Left ventricle myocardium superior (tissue), 1 donor: ENCODE measurements at regions not wholly inside any gene's neighbourhood (a gene's known extent, or its start where the extent isn't known, plus 50 kb on each side); places are given as distances from the start of the nearest gene placed in this dataset.

ENCODE experiments used
- ATAC-seq: fragments of 200-7000 bp; cut with Tn5 transposase; one replicate; pipeline ENCODE4 v1.9.1; 2020; ENCODE audit warnings: mild to moderate bottlenecking, moderate library complexity
- DNase-seq: peaks from one replicate; pipeline ENCODE4 v3.0.0-alpha.2; 2020
- intact Hi-C: fragments of 100-400 bp; cut with micrococcal nuclease; formaldehyde crosslinking; loops from one replicate; pipeline ENCODE4 v1.11.0; 2022
- donor health status: DM: no; HTN: yes; CAD: no; lungs with severe emphysema.

DNA sequence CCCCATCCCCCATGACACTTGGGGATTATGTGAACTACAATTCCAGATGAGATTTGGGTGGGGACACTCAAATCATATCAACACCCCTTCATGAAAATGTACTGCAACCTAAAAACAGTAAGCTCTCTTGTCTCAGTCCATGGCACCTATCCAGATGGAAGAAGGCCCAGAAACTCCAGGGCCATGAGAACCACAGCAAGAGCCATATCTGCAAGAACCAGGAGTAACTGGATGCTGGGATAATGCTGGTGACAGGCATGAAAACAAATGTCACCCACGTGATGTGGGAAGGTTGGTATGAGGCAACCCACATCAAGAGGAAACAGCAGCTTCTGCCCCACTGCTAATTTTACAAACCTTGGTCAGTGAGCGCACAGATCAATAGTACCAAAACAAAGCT is 400.1 kb upstream of the ERCC4 start:
- DNase-seq (no peak), ATAC-seq (no peak)
- intact Hi-C loops: no loop called here

DNA sequence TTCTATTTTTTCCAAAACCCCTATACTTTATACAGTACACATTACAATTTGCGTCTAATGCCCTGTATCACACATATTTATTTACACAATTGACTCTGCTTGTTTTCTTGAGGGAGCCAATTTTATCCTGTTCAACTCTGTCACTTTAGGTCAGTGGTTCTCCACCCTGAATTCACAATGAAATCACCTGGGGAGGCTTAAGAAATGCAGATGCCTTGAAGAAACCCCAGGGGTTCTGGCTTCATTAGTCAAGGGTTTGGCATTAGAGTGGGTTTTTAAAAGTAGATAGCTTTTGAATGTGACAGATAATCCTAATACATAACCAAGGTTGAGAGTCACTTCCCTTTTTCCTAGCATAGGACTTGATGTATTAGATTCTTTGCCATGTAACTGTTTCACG is 398.6 kb upstream of the ERCC4 start:
- DNase-seq (no peak), ATAC-seq (no peak)
- intact Hi-C loops: no loop called here

DNA sequence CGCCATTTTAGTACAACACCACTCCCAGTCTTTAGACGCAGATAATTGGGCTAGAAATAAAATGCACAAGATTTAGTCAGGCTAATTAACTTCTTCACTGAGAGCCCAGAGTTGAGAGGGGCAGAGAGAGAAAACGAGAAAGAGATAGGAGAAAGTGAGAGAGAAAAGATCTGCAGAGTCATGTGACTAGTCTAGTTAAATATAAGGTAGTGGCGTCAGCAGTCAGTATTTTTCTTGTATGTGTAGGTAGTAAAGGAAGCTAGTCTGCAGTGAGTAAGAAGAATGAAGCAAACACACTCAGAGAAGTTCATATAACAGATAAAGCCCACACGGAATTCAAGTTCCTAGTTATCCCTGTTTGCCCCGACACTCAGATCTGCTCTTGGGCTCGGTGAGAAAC is 392.6 kb upstream of the ERCC4 start:
- DNase-seq: no peak
- intact Hi-C loops: no loop called here
- ATAC-seq: no peak

DNA sequence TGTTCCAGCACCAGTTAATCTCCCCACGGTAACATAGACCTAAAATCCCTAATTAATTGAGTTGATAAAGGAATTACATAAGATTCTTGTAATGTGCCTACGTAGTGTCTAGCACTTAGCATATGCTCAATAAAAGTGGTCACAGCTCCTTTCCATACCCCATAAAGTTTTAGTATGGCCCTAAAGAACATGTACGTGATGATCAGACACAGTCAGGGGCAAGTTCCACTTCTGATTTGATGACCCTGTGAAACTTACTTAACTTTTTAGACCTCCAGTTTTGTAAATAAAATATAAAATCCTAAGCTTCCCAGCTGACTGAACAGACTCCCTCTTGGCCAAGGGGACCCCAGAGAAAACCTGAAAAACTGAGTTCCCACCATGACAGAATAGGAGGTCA is 391.3 kb upstream of the ERCC4 start:
- intact Hi-C loops: no loop called here
- DNase-seq (no peak), ATAC-seq (no peak)

DNA sequence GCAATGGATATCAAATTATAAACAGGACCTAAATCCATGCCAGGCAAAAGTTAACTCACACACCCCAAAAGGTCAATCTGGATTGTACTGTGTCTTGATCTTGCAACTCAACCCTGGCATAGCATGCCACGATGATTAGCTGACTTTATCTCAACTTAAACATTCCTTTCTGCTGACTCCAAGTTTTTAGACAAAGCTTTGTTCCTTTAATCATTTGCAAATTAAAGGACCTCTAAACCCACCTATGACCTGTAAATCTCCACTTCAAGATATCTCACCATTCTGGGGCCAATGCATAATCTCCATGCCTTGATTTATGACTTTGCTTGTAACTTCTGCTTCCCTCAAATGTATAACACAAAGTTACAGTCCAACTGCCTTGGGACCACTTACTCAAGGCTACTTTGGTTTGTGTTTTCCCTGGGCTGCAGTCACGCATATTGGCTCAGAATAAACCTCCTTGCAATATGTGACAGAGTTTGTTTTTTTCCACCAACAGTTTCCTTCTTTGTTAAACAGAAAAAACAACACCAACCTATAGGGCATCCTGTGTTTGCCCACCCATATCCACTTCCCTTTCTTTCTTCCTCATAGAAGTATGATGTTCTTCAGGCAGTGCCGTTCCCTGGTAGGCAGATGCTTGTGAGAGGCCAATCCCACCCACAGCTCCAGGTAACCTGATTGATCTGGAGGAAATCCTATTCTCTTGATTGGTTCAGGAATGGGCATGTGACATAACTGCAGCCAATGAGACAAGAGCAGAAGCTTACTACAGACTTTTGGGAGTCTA is 390.6 kb upstream of the ERCC4 start:
- DNase-seq: no peak
- intact Hi-C loops: no loop called here
- ATAC-seq: no peak

DNA sequence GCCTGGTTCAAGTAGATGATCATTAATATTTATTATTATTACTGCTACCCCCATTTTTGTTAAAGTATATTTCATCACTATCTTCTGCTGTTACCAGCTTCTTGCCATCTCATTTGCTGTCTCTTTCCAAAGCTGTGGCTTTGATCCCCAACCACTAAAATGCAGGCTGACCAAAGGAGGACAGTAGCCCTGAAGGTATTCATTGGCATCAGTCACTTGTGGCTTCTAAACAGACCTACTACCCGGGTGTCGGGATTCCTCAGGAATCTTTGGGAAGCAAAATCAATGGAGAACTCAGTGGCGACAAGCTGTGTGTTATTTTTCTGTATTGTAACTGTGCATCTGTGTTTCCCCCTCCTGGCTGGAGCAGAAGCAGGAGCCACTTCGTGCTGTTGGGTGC is 379.2 kb upstream of the ERCC4 start:
- intact Hi-C loops: no loop called here
- ATAC-seq (no peak), DNase-seq (no peak)

DNA sequence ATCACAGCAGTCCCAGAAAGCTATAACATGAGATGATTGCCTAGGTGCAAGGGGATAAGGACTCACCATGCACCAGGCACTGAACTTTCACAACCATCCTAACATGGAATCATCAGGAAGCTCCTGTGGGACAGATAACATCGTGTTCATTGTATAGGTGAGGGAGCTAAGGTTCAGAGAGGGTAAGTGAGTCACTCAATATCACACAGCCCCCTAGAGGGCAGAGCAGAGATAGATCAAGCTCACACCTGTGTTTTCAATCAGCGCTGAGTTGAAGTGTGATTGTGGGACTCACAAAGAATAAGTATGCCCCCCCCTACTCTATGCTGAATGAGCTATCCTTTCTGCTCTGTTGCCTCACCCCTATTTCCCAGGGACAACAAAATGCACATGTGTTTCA is 377.7 kb upstream of the ERCC4 start:
- intact Hi-C loops: no loop called here
- no peak for ATAC-seq

DNA sequence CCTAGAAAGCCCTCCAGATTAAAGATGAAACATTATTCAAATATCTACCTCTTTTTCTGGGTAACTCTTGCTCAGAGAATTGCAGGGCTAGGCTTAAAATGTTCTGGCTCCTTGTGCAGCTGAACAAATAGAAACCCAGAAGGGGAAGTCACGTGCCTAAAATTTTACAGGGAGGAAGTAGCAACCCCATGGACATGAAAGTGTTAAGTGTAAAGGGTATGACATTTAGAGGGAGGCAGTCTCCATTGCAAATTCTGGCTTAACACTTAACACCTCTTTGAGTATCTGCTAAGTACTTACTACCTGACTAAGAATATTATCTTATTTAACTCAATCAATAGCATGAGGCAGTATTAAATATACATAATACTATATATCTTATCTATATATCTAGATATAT is 376.1 kb upstream of the ERCC4 start:
- DNase-seq: no peak
- intact Hi-C loops: no loop called here
- no peak for ATAC-seq

More for the DNA sequence above, 377.7 kb upstream of the ERCC4 start:
- no peak for DNase-seq

DNA sequence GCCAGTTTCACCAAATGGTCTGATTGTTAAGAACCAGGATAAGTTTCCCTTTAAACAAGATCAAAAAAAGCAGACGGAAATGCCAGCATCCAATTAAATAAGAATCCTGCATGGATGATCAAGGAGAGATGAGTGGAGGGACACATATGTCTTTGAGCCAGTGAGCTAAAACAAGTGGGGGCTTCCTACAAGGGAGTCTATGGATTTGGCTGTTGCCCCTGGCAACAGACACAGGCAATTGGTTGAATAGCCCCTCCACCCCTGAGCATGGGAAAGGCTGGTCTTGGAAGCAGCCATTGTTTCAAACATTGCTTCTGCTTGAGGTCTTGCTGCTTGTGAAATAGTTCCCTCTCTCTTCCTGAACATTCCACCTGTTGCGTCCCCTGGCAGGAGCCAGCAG is 374.7 kb upstream of the ERCC4 start:
- ATAC-seq (no peak), DNase-seq (no peak)
- intact Hi-C loops: no loop called here

DNA sequence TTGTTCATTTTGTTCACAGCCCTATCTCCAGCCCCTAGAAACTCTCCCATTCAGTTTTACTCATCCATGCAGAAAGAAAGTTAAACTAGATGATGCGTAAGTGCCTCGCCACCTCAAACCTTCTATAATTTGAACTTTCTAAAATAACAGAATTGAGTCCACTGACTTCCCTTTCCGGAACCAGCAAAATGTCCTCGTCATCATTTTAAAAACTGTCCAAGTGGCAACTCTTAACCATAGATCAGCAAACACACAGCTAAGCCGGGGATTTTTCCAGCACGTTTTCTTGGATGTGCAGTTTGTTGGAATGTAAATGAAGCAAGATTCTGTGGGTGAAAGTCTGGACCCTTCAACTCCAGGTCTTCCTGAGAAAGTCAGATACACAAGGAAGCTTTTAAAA is 369.7 kb upstream of the ERCC4 start:
- no peak for ATAC-seq
- intact Hi-C loops: no loop called here

DNA sequence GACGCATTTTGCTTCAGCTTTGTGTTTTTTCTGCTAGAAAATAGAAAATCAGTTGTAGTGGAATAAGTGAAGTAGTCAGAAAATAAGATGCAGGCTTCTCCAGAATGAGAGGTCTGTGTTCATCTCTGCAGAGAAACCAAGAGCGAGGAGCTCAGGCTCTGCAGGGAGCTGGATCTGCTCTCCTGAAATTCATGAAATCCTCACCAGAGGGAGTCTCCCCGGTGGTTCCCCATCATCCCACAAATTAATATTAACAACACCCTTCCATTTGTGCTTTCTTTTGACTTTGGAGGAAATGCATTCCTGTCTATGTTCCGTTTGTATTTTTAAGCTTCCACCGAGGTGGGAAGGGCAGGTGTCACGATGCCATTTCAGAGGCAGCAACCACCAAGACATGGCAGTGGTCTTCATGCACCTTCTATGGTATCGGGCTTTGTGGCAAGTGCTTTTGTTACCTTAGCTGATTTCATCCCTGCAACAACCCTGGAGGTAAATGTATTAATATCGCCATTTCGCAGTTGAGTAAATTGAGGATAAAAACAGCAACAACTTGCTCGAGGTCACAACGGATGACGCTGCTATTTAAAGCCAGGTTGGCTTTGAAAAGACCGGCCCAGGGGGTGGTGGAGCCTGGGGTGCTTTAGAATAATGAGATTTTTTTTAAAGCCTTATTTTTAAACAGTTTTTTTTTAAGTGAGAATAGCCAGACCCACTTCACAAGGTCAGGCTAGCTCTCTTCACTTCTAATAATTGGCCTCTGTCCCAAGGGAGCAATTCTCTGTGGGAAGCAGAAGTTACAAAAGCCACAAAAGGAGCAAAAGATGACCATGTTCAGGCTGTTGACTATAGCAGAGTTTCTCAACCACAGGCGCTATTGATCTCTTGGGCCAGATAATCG is 367.6 kb upstream of the ERCC4 start:
- intact Hi-C loops: no loop called here
- DNase-seq (no peak), ATAC-seq (no peak)

More for the DNA sequence above, 369.7 kb upstream of the ERCC4 start:
- no peak for DNase-seq

DNA sequence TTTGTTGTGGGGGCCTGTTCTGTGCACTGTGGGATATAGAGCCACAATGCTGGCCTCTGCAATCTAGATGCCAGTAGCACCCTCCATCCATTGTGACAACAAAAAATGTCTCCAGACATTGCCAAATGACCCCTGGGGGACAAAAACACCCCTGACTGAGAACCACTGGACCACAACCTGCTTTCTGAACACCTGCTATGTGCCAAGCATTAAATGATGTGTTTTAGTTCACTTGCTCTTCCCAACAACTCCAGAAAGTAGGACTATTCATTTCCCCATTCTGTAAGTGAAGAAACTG is 367.0 kb upstream of the ERCC4 start:
- DNase-seq: no peak
- ATAC-seq: no peak
- intact Hi-C loops: no loop called here

DNA sequence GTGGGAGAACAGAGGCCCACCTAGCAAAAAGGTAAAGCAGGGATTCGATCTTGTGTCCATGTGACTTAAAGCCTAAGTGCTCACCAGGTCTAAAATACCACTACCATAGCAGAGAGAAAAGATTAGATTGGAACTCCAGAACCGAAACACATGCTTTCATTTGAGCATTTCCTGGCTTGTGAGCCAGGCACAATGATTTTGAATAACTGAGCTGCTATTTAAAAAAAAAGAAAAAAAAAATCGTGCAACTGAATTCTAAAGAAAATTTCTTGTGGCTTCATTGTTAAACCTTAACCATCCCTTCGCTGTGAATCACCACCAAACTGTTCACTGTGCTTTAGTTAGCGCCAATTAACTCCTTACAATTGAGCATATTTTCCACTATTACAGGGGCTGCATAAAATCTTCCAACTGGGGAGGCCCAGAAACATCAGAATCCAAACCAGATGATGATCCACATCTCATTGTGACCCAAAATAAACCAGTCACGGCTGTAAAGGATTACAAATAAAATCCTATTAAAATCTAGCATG is 366.4 kb upstream of the ERCC4 start:
- no peak for DNase-seq
- intact Hi-C loops: no loop called here
- no peak for ATAC-seq

DNA sequence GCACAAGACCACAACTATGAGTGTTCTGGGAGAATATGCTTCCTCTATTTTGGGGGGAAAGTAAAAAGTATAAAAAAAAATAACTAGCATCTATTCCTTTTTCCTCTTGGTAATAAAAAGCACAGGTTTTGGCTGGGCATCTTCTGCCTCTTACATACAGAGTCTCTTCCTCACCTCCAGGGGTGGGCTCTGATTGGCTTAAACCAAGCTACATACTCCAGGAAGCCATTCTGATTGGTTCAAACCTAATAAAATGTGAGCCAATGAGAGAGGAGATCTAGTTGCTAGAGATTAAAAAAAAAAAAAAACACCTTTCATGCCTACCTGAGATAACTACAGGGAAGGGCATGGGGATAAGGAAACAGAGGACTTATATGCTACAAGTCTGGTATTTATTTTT is 365.9 kb upstream of the ERCC4 start:
- intact Hi-C loops: no loop called here
- DNase-seq (no peak), ATAC-seq (no peak)

DNA sequence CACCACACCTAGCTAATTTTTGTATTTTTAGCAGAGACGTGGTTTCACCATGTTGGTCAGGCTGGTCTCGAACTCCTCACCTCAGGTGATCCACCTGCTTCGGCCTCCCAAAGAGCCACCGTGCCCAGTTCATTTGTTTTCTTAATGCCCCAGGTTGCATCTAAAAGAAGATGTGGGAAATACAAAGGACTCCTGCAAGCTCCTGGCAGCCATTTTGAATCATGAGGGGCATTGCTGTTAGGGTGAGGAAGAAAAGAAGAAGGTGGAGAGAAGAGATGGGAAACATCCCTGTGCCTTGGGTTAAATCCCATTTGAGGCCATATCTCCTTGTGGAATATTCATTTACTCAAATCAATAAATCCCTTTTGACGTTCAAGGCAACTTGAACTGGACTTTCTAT is 365.3 kb upstream of the ERCC4 start:
- intact Hi-C loops: no loop called here
- DNase-seq (no peak), ATAC-seq (no peak)

DNA sequence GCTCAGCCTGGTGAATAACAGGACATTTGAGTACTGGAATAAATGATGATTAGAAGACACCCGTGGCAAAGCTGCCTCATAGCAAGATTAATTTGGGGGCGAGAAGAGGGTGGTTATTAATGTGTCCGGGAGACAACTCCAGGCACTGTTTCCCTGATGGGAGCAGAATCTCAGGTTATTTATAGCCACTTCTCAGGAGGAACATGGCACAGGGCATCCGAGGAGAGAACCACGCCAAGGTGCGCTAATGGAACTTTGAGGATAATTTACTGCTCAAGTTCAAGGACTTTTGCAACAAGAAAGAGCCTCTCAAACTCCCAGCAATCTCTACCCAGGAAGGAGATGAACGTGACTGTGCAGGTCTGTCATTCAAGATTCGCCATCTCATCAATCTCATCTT is 362.5 kb upstream of the ERCC4 start:
- intact Hi-C loops: no loop called here
- ATAC-seq (no peak), DNase-seq (no peak)

DNA sequence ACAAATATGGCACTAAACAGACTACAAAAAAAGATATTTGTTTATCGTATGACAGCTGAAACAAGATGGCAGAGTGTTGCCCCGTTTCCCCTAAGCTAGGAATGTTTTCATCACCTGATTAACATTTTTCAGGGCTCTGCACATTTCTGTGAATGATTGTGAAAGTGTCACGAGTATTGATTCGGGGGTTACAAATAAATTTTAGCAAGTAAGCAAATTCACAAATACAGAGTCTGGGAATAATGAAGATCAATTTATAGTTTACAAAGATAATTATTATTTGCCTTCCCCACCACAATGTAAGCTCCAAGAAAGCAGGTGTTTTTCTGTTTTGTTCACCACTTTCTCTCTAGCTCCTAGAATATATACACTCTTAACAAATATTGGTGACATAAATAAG is 361.2 kb upstream of the ERCC4 start:
- no peak for DNase-seq

DNA sequence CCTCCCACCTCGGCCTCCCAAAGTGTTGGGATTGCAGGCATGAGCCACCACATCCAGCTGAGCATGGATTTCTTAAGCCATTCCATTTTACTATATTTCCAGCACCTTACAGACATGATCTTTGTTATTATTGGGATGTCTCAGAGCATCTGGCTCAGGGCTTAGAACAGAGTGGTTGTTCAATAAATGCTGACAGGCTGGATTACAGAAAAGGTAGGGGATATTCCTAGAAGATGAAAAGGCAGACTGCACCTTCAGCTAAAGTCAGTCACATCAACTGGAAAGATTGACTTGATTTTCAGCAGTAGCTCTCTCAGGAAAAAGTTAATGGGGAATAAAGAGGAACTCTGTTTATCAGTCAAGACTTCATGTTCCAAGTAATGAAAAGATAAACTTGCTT is 360.3 kb upstream of the ERCC4 start:
- DNase-seq: no peak

More for the DNA sequence above, 361.2 kb upstream of the ERCC4 start:
- intact Hi-C loops: no loop called here
- ATAC-seq: no peak

DNA sequence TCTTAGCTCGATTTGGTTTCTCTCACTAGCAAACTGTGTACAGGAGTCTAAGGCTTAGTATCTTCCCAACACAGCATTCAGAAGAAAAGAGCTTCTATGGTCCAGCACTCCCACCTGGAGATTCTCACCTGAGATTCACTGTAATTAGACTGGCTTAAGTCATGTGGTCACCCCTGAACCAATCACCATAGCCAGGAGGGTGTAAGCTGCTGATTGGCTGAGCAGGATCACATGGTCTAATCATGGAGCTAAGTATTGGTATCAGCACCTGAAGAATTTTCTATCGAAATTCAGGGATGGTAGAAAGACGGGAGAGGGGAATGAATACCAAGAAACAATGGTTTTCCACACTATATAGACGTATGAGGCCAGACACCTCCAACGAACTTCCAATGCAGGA is 359.8 kb upstream of the ERCC4 start:
- no peak for DNase-seq
- ATAC-seq: no peak
- intact Hi-C loops: no loop called here

More for the DNA sequence above, 360.3 kb upstream of the ERCC4 start:
- intact Hi-C loops: no loop called here
- no peak for ATAC-seq

DNA sequence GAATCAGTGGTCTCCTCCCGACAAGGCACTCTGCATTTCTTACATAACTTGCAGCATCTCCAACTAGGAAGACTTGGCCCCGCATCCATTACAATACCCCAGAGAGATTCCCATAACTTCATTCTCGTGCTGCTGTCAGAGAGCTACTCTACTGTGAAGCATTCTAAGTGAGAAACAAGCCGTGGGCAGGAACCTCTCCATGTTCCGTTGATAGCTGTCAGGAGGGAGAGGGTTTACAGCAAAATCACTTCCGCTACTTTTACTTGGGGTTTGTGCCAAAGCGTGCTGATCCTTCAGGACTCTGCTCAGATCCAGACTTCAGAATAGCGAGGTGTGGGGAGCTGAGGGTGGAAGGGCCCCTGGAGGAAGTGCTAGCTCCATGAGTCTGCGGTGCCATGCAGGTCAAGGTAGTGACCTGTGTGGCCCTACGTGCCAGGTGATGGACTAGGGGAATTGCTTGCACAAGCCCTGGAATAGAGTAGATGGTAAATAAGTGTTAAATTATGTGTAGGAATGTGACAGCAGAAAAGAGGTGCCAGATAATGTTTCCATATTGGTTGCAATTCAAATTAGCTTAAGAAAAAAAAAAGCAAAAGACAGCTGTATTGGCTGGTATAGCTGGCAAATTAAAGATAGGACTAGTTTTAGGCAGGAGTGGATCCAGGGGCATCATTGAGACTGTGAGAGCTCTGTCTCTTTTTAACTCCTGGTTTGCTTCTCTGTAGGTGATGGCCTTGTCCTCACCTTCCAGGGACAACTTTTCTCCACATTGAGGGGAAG is 358.5 kb upstream of the ERCC4 start:
- no peak for DNase-seq
- ATAC-seq: no peak
- intact Hi-C loops: no loop called here
